Nephron progenitor cell (in vitro differentiated cells): ENCODE measurements at regions not wholly inside any gene's neighbourhood (a gene's known extent, or its start where the extent isn't known, plus 50 kb on each side); places are given as distances from the start of the nearest gene placed in this dataset.

Source experiments
- DNase-seq: peaks from one replicate; pipeline ENCODE4 v3.0.0; 2021
- H3K27ac Mint-ChIP-seq: 2 replicates; pipeline ENCODE4 v1.8.0; 2021; ENCODE audit warnings: mild to moderate bottlenecking, moderate library complexity, mixed read lengths
- H3K27me3 Mint-ChIP-seq: 2 replicates; pipeline ENCODE4 v1.8.0; 2021; ENCODE audit warnings: mild to moderate bottlenecking, low read depth, mixed read lengths; ENCODE audit not compliant: poor library complexity
- H3K36me3 Mint-ChIP-seq: 2 replicates; pipeline ENCODE4 v1.8.0; 2021; ENCODE audit warnings: low read depth, mixed read lengths
- H3K4me1 Mint-ChIP-seq: 2 replicates; pipeline ENCODE4 v1.8.0; 2021; ENCODE audit warnings: mixed read lengths
- H3K4me3 Mint-ChIP-seq: 2 replicates; pipeline ENCODE4 v1.8.0; 2021; ENCODE audit warnings: mild to moderate bottlenecking, moderate library complexity, mixed read lengths
- H3K9me3 Mint-ChIP-seq: 2 replicates; pipeline ENCODE4 v1.8.0; 2021; ENCODE audit warnings: mild to moderate bottlenecking, moderate library complexity, mixed read lengths
- TF ChIP-seq, protein P1 (sequence below): fragments of 200-600 bp; sonication (generic); IDR thresholded peaks from 2 replicates; pipeline ENCODE4 v1.5.0; 2021; ENCODE audit warnings: antibody characterized with exemption

DNA sequence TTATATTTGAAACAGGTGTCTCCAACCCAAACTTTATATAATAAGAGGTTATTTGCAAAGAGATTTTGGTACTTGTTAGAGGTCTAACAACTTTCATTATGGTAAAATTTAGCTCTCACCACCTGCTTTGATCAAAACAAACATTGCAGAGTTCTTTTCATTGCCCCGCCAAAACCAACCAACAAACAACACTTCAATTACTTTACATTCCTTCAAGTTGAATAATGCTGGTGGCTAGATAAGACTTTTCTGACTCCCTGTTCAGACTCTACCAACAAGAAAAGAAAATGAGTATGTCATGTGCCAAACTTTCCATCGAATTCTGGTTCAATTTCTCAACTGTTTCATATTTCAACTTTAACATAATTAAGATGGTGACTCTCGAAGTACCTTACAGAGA lies 311.1 kb downstream of the ADGRG6 start:
- DNase-seq = no peak
- no peaks in the 10 kb centered on the region for H3K36me3 Mint-ChIP-seq
- no peaks in the 10 kb centered on the region for H3K4me1 Mint-ChIP-seq
- no peak overlapping the region for H3K4me3 Mint-ChIP-seq
- H3K9me3 Mint-ChIP-seq = peaks cover 5% of the 10 kb centered on the region
- H3K27ac Mint-ChIP-seq = no peak overlapping the region
- TF ChIP-seq, protein P1, sequence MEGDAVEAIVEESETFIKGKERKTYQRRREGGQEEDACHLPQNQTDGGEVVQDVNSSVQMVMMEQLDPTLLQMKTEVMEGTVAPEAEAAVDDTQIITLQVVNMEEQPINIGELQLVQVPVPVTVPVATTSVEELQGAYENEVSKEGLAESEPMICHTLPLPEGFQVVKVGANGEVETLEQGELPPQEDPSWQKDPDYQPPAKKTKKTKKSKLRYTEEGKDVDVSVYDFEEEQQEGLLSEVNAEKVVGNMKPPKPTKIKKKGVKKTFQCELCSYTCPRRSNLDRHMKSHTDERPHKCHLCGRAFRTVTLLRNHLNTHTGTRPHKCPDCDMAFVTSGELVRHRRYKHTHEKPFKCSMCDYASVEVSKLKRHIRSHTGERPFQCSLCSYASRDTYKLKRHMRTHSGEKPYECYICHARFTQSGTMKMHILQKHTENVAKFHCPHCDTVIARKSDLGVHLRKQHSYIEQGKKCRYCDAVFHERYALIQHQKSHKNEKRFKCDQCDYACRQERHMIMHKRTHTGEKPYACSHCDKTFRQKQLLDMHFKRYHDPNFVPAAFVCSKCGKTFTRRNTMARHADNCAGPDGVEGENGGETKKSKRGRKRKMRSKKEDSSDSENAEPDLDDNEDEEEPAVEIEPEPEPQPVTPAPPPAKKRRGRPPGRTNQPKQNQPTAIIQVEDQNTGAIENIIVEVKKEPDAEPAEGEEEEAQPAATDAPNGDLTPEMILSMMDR = no peak
- H3K27me3 Mint-ChIP-seq = no peaks in the 10 kb centered on the region

DNA sequence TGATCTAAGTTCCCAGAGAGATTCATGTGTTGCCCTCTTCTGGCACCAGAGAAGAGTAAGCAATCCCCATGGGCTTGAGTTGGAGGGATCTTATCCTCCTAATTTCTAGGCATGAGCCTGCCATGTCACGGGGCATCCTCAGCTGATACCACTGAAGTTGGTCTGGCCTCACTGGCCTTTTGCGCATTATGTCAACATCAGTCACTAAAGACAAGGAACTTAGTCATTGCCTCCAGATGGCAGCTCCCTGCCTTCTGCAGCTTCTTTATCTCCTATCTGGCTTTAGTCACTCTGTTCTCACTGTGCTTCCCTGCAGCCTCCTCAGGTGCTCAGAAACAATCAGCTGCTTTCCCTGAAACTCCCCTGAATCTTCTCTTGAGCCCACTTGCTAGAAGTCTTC lies 312.2 kb downstream of the ADGRG6 start:
- DNase-seq = no peak
- no peaks in the 10 kb centered on the region for H3K36me3 Mint-ChIP-seq
- TF ChIP-seq, protein P1 = no peak
- no peak overlapping the region for H3K27ac Mint-ChIP-seq
- H3K4me3 Mint-ChIP-seq = no peak overlapping the region
- no peaks in the 10 kb centered on the region for H3K4me1 Mint-ChIP-seq
- H3K27me3 Mint-ChIP-seq = no peaks in the 10 kb centered on the region
- peaks cover 5% of the 10 kb centered on the region for H3K9me3 Mint-ChIP-seq

DNA sequence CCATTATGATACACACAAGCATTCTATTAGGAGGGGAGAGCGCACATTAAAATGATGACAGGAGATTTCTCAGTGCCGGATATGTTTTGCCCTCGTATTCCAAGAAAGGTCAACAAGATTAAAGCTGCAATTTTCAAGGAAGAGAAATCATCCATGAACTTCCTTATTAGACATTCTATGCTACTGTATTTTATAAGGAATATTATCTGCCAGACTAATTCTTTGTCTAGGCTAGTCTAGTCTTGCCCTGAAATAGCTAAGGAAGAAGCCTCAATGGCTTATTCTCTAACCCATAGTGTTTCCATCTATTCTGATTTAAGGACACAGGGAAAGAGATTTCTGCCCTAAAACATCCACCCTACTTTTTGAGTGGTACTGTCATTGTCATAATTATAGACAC lies 315.4 kb downstream of the ADGRG6 start:
- no peaks in the 10 kb centered on the region for H3K4me1 Mint-ChIP-seq
- H3K9me3 Mint-ChIP-seq = no peaks in the 10 kb centered on the region
- no peak overlapping the region for H3K4me3 Mint-ChIP-seq
- DNase-seq = no peak
- H3K36me3 Mint-ChIP-seq = no peaks in the 10 kb centered on the region
- peak overlapping the region; percentile 49 for H3K27ac Mint-ChIP-seq
- no peaks in the 10 kb centered on the region for H3K27me3 Mint-ChIP-seq
- TF ChIP-seq, protein P1 = no peak

DNA sequence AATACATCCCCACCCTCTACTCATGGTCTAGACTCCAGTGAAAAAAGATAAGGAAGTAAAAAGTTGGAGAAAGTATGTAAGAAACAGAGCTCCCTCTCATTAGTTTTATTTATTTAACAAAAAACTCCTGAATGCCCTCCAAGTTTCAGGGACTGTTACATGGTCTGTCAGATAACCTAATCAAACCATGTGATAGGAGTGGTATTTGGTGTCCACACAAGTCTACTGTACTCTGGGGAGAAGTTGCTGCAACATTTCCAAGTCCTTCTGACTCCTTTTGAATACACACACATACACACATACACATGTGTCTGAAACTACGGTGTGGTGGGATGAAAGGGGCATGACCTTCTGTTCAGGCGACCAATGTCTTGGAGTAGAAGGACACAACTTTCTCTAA lies 320.0 kb downstream of the ADGRG6 start:
- Mint-ChIP-seq H3K4me3 (no peak overlapping the region), H3K4me1 (no peaks in the 10 kb centered on the region), H3K9me3 (no peaks in the 10 kb centered on the region), H3K27ac (no peak overlapping the region), H3K27me3 (no peaks in the 10 kb centered on the region), H3K36me3 (no peaks in the 10 kb centered on the region)
- TF ChIP-seq, protein P1 = no peak
- no peak for DNase-seq

DNA sequence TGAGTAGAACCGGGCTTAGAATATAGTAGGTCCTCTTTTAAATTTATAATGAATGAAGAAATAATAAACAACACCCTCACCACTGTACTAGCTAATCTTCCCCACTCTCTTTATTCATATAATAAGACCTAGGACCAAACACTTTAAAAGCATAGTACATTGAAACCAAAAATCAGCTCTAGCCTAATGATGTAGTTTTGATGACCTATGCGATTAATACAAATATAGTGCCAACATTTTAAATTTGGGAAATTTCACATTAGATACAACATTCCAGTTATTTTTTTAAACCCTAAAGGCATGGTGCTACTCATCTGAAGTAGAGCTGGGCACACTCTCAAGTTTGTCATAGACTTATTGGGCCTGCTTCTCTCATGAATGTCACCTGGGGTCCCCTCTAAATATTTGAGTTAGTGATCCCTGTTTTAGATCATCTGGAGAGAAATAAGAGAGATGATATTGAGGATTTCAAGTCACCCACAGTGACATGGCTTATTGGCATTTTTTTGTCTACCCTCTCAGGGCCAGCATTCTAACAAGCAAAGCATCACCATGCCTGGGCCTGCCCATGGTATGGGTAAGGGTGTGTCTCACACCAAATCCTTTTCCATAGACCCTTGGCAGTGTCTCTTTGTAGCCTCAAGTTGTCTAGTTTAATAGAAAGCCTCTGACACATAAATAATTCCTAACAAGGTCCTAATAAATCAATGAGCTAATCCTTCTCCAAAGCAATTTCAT lies 319.8 kb downstream of the HIVEP2 start:
- Mint-ChIP-seq H3K27ac (no peak overlapping the region), H3K9me3 (no peaks in the 10 kb centered on the region), H3K4me3 (no peak overlapping the region), H3K36me3 (no peaks in the 10 kb centered on the region), H3K27me3 (no peaks in the 10 kb centered on the region), H3K4me1 (peaks cover 1% of the 10 kb centered on the region)
- TF ChIP-seq, protein P1 = no peak
- DNase-seq = no peak

DNA sequence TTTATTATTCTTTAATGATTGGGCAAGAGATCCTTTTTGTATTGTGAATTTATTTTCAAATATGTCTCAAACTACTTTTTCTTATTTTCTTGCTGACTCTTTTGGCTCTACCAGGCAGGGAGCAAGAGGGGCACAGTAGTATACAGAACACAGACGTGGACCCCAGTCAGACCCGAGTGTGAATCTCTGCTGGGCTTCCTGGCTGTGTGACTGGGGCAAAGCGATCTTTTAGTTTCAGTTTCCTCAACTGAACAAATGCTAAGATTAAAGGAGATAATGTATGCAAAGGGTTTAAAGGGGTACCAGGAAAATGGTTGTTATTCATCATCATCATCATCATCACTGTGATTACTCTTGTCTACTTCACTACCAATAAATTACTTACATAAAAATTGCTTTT lies 317.5 kb downstream of the HIVEP2 start:
- Mint-ChIP-seq H3K9me3 (no peaks in the 10 kb centered on the region), H3K36me3 (no peaks in the 10 kb centered on the region), H3K4me3 (no peak overlapping the region), H3K4me1 (peaks cover 5% of the 10 kb centered on the region), H3K27ac (no peak overlapping the region), H3K27me3 (no peaks in the 10 kb centered on the region)
- no peak for DNase-seq
- TF ChIP-seq, protein P1 = no peak
